WTC11 (cell line): ENCODE measurements at regions not wholly inside any gene's neighbourhood (a gene's known extent, or its start where the extent isn't known, plus 50 kb on each side); places are given as distances from the start of the nearest gene placed in this dataset.

ENCODE experiments used
- ATAC-seq: fragments of 200-7000 bp; cut with Tn5 transposase; 2 replicates; pipeline ENCODE4 v1.10.0; 2021; ENCODE audit warnings: mild to moderate bottlenecking, moderate library complexity
- CTCF ChIA-PET: fragments of 300-600 bp; sonication (Branson Sonifier 250); formaldehyde crosslinking; loops from one replicate; lab custom pipeline; 2021; ENCODE audit warnings: antibody characterized with exemption; lab: Charles Lee
- POLR2A ChIA-PET: fragments of 350-600 bp; sonication (Branson Sonifier 250); formaldehyde crosslinking; loops from one replicate; lab custom pipeline; 2021; ENCODE audit warnings: antibody characterized with exemption; lab: Charles Lee
- DNase-seq: peaks from one replicate; pipeline ENCODE4 v3.0.0; 2021; ENCODE audit warnings: low spot score
- H3K27ac Mint-ChIP-seq: 2 replicates; pipeline ENCODE4 v1.8.0; 2021; ENCODE audit warnings: mixed read lengths
- H3K27me3 Mint-ChIP-seq: 2 replicates; pipeline ENCODE4 v1.8.0; 2021; ENCODE audit warnings: low read depth, mild to moderate bottlenecking, moderate library complexity, mixed read lengths
- H3K36me3 Mint-ChIP-seq: 2 replicates; pipeline ENCODE4 v1.8.0; 2021; ENCODE audit warnings: mixed read lengths
- H3K4me1 Mint-ChIP-seq: 2 replicates; pipeline ENCODE4 v1.8.0; 2022; ENCODE audit warnings: mixed read lengths
- H3K4me3 Mint-ChIP-seq: 2 replicates; pipeline ENCODE4 v1.8.0; 2021; ENCODE audit warnings: mild to moderate bottlenecking, moderate library complexity, mixed read lengths
- H3K9me3 Mint-ChIP-seq: 2 replicates; pipeline ENCODE4 v1.8.0; 2021; ENCODE audit warnings: mixed read lengths
- AR ChIP-seq: fragments of 250-450 bp; sonication (Bioruptor Pico); IDR thresholded peaks from 2 replicates; pipeline ENCODE4 v1.9.0; 2021; ENCODE audit warnings: mild to moderate bottlenecking
- ARID4B ChIP-seq: sonication (generic); formaldehyde crosslinking; IDR thresholded peaks from 2 replicates; pipeline ENCODE4 v1.8.0; 2023; ENCODE audit warnings: missing genetic modification reagents, mild to moderate bottlenecking, borderline replicate concordance
- ATF1 ChIP-seq: sonication (generic); formaldehyde crosslinking; IDR thresholded peaks from 2 replicates; pipeline ENCODE4 v1.8.1; 2023; ENCODE audit warnings: mild to moderate bottlenecking, moderate library complexity, missing genetic modification reagents
- ATF2 ChIP-seq: sonication (generic); formaldehyde crosslinking; IDR thresholded peaks from 2 replicates; pipeline ENCODE4 v1.8.1; 2022; ENCODE audit warnings: low read depth, missing genetic modification reagents, borderline replicate concordance
- CBFB ChIP-seq: sonication (generic); formaldehyde crosslinking; IDR thresholded peaks from 2 replicates; pipeline ENCODE4 v1.8.1; 2022; ENCODE audit warnings: mild to moderate bottlenecking, low read depth, missing genetic modification reagents
- ELF4 ChIP-seq: sonication (generic); formaldehyde crosslinking; IDR thresholded peaks from 2 replicates; pipeline ENCODE4 v1.8.1; 2022; ENCODE audit warnings: low read depth, mild to moderate bottlenecking, moderate library complexity, missing genetic modification reagents
- EMX1 ChIP-seq: fragments of 250-450 bp; sonication (Bioruptor Pico); IDR thresholded peaks from 2 replicates; pipeline ENCODE4 v1.8.0; 2021; ENCODE audit warnings: mild to moderate bottlenecking
- ESRRA ChIP-seq: sonication (generic); formaldehyde crosslinking; IDR thresholded peaks from 2 replicates; pipeline ENCODE4 v1.8.1; 2022; ENCODE audit warnings: mild to moderate bottlenecking, missing genetic modification reagents, borderline replicate concordance
- ETV6 ChIP-seq: sonication (generic); formaldehyde crosslinking; IDR thresholded peaks from 2 replicates; pipeline ENCODE4 v1.8.1; 2022; ENCODE audit warnings: mild to moderate bottlenecking, missing genetic modification reagents
- FOXJ3 ChIP-seq: sonication (generic); formaldehyde crosslinking; IDR thresholded peaks from 2 replicates; pipeline ENCODE4 v1.9.0; 2021; ENCODE audit warnings: missing genetic modification reagents, mild to moderate bottlenecking, borderline replicate concordance
- GABPB1 ChIP-seq: sonication (generic); formaldehyde crosslinking; IDR thresholded peaks from 2 replicates; pipeline ENCODE4 v1.8.1; 2023; ENCODE audit warnings: mild to moderate bottlenecking, missing genetic modification reagents
- GRHL2 ChIP-seq: fragments of 250-450 bp; sonication (Bioruptor Pico); IDR thresholded peaks from 2 replicates; pipeline ENCODE4 v1.8.0; 2022; ENCODE audit warnings: mild to moderate bottlenecking, moderate library complexity; ENCODE audit not compliant: insufficient replicate concordance, severe bottlenecking
- MXD4 ChIP-seq: fragments of 250-450 bp; sonication (Bioruptor Pico); IDR thresholded peaks from 2 replicates; pipeline ENCODE4 v1.8.0; 2021; ENCODE audit warnings: mild to moderate bottlenecking, moderate library complexity, borderline replicate concordance
- MYBL2 ChIP-seq: sonication (generic); formaldehyde crosslinking; IDR thresholded peaks from 2 replicates; pipeline ENCODE4 v1.8.1; 2023; ENCODE audit warnings: mild to moderate bottlenecking, moderate library complexity, missing genetic modification reagents
- NFYB ChIP-seq: sonication (generic); formaldehyde crosslinking; conservative IDR thresholded peaks from 2 replicates; pipeline ENCODE4 v1.8.0; 2022; ENCODE audit warnings: low read depth, missing genetic modification reagents
- NR2C2 ChIP-seq: sonication (generic); formaldehyde crosslinking; IDR thresholded peaks from 2 replicates; pipeline ENCODE4 v1.8.0; 2022; ENCODE audit warnings: mild to moderate bottlenecking, missing genetic modification reagents
- SOX15 ChIP-seq: fragments of 250-450 bp; sonication (Bioruptor Pico); IDR thresholded peaks from 2 replicates; pipeline ENCODE4 v1.9.0; 2021; ENCODE audit warnings: mild to moderate bottlenecking
- SP1 ChIP-seq: sonication (generic); formaldehyde crosslinking; conservative IDR thresholded peaks from 2 replicates; pipeline ENCODE4 v1.8.1; 2022; ENCODE audit warnings: missing genetic modification reagents
- TCF7 ChIP-seq: sonication (generic); formaldehyde crosslinking; IDR thresholded peaks from 2 replicates; pipeline ENCODE4 v1.8.0; 2022; ENCODE audit warnings: mild to moderate bottlenecking, low read depth, missing genetic modification reagents, moderate library complexity
- TEAD4 ChIP-seq: sonication (generic); formaldehyde crosslinking; IDR thresholded peaks from 2 replicates; pipeline ENCODE4 v1.8.0; 2022; ENCODE audit warnings: mild to moderate bottlenecking, missing genetic modification reagents
- USF2 ChIP-seq: sonication (generic); formaldehyde crosslinking; IDR thresholded peaks from 2 replicates; pipeline ENCODE4 v1.8.1; 2023; ENCODE audit warnings: mild to moderate bottlenecking, missing genetic modification reagents, moderate library complexity
- ZNF281 ChIP-seq: sonication (generic); formaldehyde crosslinking; IDR thresholded peaks from 2 replicates; pipeline ENCODE4 v1.8.0; 2023; ENCODE audit warnings: mild to moderate bottlenecking, missing genetic modification reagents
- ZNF425 ChIP-seq: fragments of 250-450 bp; sonication (Bioruptor Pico); conservative IDR thresholded peaks from 2 replicates; pipeline ENCODE4 v1.9.0; 2021; ENCODE audit warnings: mild to moderate bottlenecking

- no peaks in the 10 kb centered on the region for H3K4me1 Mint-ChIP-seq
- H3K27ac Mint-ChIP-seq = no peak overlapping the region
- DNase-seq = no peak
- ChIA-PET CTCF (no interaction called here), POLR2A (no interaction called here)
- H3K27me3 Mint-ChIP-seq = no peaks in the 10 kb centered on the region
- no peak for ATAC-seq
- TF ChIP-seq SP1 (CRISPR knock-in tag) = no peak
- no peak for TF ChIP-seq TCF7 (CRISPR knock-in tag)
- no peak for TF ChIP-seq EMX1 (CRISPR knock-in tag)
- TF ChIP-seq CBFB = no peak
- TF ChIP-seq FOXJ3 = no peak
- no peak for TF ChIP-seq ARID4B (CRISPR knock-in tag)
- TF ChIP-seq ETV6 (CRISPR knock-in tag) = no peak
- TF ChIP-seq MXD4 (CRISPR knock-in tag) = no peak
- TF ChIP-seq ZNF425 (CRISPR knock-in tag) = no peak
- no peak for TF ChIP-seq ELF4 (CRISPR knock-in tag)
- TF ChIP-seq USF2 = no peak
- no peak for TF ChIP-seq SOX15 (CRISPR knock-in tag)
- no peak for TF ChIP-seq GRHL2 (CRISPR knock-in tag)
- TF ChIP-seq NFYB (CRISPR knock-in tag) = no peak
- TF ChIP-seq ZNF281 (CRISPR knock-in tag) = no peak
- H3K36me3 Mint-ChIP-seq = no peaks in the 10 kb centered on the region
- H3K9me3 Mint-ChIP-seq = no peaks in the 10 kb centered on the region
- no peak overlapping the region for H3K4me3 Mint-ChIP-seq
Measured at GRCh38 chr18:42536442-42536841, 579.0 kb downstream of the RIT2 start.

- DNase-seq = no peak
- Mint-ChIP-seq H3K27me3 (no peaks in the 10 kb centered on the region), H3K9me3 (peaks cover 8% of the 10 kb centered on the region), H3K36me3 (peaks cover 7% of the 10 kb centered on the region; the same call in 1 of the 2 replicates), H3K4me1 (no peaks in the 10 kb centered on the region), H3K27ac (no peak overlapping the region), H3K4me3 (no peak overlapping the region)
- ChIA-PET POLR2A (no interaction called here), CTCF (no interaction called here)
- no peak for ATAC-seq
- TF ChIP-seq TEAD4 (CRISPR knock-in tag) (no peak), ATF2 (CRISPR knock-in tag) (no peak), AR (no peak), ATF1 (no peak), ESRRA (CRISPR knock-in tag) (no peak), NR2C2 (CRISPR knock-in tag) (no peak), MYBL2 (CRISPR knock-in tag) (no peak), GABPB1 (CRISPR knock-in tag) (no peak)
Measured at GRCh38 chr18:42537291-42537690, 578.2 kb downstream of the RIT2 start.
